Transverse colon (tissue), 4 donors: ENCODE measurements at regions not wholly inside any gene's neighbourhood (a gene's known extent, or its start where the extent isn't known, plus 50 kb on each side); places are given as distances from the start of the nearest gene placed in this dataset.

Experiments
- DNase-seq: peaks from one replicate; pipeline ENCODE4 v3.0.0-alpha.2; 2019
- H3K27ac ChIP-seq, 4 donors: fragments of 200-600 bp; sonication (generic); 2 replicates each; pipeline ENCODE4 v1.5.1; 2016 to 2018; ENCODE audit warnings: inconsistent platforms in 4 of 4
- H3K27me3 ChIP-seq: fragments of 200-600 bp; sonication (generic); 2 replicates; pipeline ENCODE4 v1.5.1; 2017; ENCODE audit warnings: inconsistent platforms
- H3K36me3 ChIP-seq, 4 donors: fragments of 200-600 bp; sonication (generic); 2 replicates each; pipeline ENCODE4 v1.5.1; 2017 to 2019; ENCODE audit warnings: inconsistent platforms in 4 of 4
- H3K4me1 ChIP-seq, 4 donors: fragments of 200-600 bp; sonication (generic); 2 replicates each; pipeline ENCODE4 v1.5.1; 2017 to 2020; ENCODE audit warnings: inconsistent platforms in 4 of 4
- H3K4me3 ChIP-seq, 4 donors: fragments of 200-600 bp; sonication (generic); 1 replicate in 1 of 4; 2 replicates in 3 of 4; pipeline versions ENCODE4 v1.5.1 to v1.6.1; 2017 to 2019; ENCODE audit warnings: inconsistent platforms in 4 of 4
- H3K9me3 ChIP-seq, 2 donors: fragments of 200-600 bp; sonication (generic); 2 replicates each; pipeline ENCODE4 v1.5.1; 2017 to 2019; ENCODE audit warnings: inconsistent platforms in 2 of 2
- CTCF ChIP-seq, 5 experiments: fragments of 200-600 bp in 3 of 5; fragments of 450-650 bp in 2 of 5; sonication (generic) in 3 of 5; IDR thresholded peaks; 1 replicate in 2 of 5; 2 replicates in 3 of 5; pipeline ENCODE4 v1.5.1; 2016 to 2017; ENCODE audit warnings: antibody characterized with exemption in 5 of 5, inconsistent platforms in 3 of 5, mild to moderate bottlenecking in 2 of 5, moderate library complexity in 1 of 5
- EP300 ChIP-seq: sonication (generic); formaldehyde crosslinking; IDR thresholded peaks from one replicate; pipeline ENCODE4 v1.6.1; 2017; ENCODE audit warnings: antibody characterized with exemption, low read depth
- POLR2A ChIP-seq: fragments of 450-650 bp; IDR thresholded peaks from one replicate; pipeline ENCODE4 v1.6.1; 2016; ENCODE audit warnings: antibody characterized with exemption, mild to moderate bottlenecking, moderate library complexity
- POLR2AphosphoS5 ChIP-seq, 3 donors: sonication (generic); formaldehyde crosslinking; IDR thresholded peaks; one replicate each; pipeline ENCODE4 v1.6.1; 2016; ENCODE audit warnings: antibody characterized with exemption in 3 of 3
- WGBS, 2 donors: methylation state at CpG; one replicate each; pipeline ENCODE4 v1.1.5; 2018; ENCODE audit warnings: low coverage in 1 of 2; 5-methylcytosine and 5-hydroxymethylcytosine counted together
- in situ Hi-C, 4 donors: fragments of 200-750 bp; cut with MboI; loops; one replicate each; pipeline versions ENCODE4 v1.15.0 to v1.15.1; 2017; ENCODE audit warnings: low sequenced_read_pairs in 3 of 4, low pct_ligation_motif_present in 1 of 4, low pct_unique_long_range_greater_than_20kb in 1 of 4
- intact Hi-C: fragments of 100-400 bp; cut with DNase I; formaldehyde crosslinking; loops from one replicate; pipeline ENCODE4 v1.15.1; 2023; ENCODE audit warnings: low total_unique reads

- no peaks in the 10 kb centered on the region for H3K9me3 ChIP-seq
- no peak for DNase-seq
- in situ Hi-C loops: no loop called here
- 83% methylated on average over 2 of the region's 2 CpGs for WGBS, 2 donors
- intact Hi-C loops: no loop called here
- H3K27ac ChIP-seq: no peak overlapping the region
- no peak overlapping the region for H3K4me3 ChIP-seq
- no peak for TF ChIP-seq POLR2AphosphoS5 (IDR thresholded peaks at IDR 0.05)
- TF ChIP-seq EP300: no peak
- TF ChIP-seq POLR2A: no peak
- no peak for TF ChIP-seq CTCF (IDR thresholded peaks at IDR 0.05)
- H3K4me1 ChIP-seq: no peaks in the 10 kb centered on the region
- H3K36me3 ChIP-seq: no peaks in the 10 kb centered on the region
- no peaks in the 10 kb centered on the region for H3K27me3 ChIP-seq
Measured at GRCh38 chr11:104582431-104582830, 315.8 kb downstream of the CASP12 start.

DNA sequence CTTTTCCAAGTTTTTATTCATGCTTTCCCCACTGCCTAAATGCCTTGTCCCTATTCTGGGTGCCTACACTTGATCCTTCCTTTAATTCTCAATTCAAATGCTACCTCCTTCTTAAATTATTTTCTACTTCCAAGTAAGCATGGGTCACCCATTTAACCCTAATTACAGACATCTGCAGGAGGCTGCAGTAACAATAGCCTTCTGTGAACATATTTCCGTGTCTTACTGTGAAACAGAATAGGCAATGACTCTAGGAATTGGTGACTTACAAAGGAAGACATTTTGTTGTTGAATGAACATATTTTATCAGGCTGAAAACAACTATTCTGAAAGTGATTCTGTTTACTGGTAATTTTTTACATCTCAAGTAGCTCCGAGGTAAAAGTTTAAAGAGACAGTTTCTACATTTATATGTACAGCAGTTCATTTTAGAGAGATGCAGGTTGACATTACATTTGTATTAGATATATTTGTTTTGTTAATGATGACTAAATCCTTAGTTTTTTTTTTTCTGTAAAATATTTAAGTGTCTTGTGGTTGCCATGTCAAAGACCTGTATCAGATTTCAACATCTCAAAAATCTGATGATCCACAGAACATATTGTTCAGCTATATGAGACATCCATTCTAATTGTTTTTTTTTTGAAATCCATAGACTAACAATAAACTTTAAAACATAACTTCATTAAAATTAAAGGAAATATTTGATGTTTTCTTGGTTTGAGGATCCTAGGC lies 316.8 kb downstream of the CASP12 start:
- Histone ChIP-seq H3K9me3 (no peaks in the 10 kb centered on the region), H3K27ac (no peak overlapping the region), H3K4me1 (no peaks in the 10 kb centered on the region), H3K4me3 (no peak overlapping the region), H3K36me3 (no peaks in the 10 kb centered on the region), H3K27me3 (no peaks in the 10 kb centered on the region)
- in situ Hi-C loops (no loop called here), intact Hi-C loops (no loop called here)
- 65 to 75% methylated on average over 2 of the region's 2 CpGs for WGBS, 2 donors
- no peak for TF ChIP-seq POLR2A
- TF ChIP-seq CTCF (IDR thresholded peaks at IDR 0.05): no peak
- DNase-seq: no peak

- H3K4me1 ChIP-seq: no peaks in the 10 kb centered on the region
- no peak overlapping the region for H3K4me3 ChIP-seq
- intact Hi-C loops: no loop called here
- no peaks in the 10 kb centered on the region for H3K36me3 ChIP-seq
- no peak overlapping the region for H3K27ac ChIP-seq
- no peak for TF ChIP-seq POLR2A
- TF ChIP-seq POLR2AphosphoS5 (IDR thresholded peaks at IDR 0.05): no peak
- no peak for TF ChIP-seq CTCF (IDR thresholded peaks at IDR 0.05)
- TF ChIP-seq EP300: no peak
- H3K27me3 ChIP-seq: no peaks in the 10 kb centered on the region
- H3K9me3 ChIP-seq: no peaks in the 10 kb centered on the region
- in situ Hi-C loops: no loop called here
- no peak for DNase-seq
Measured at GRCh38 chr11:104573441-104573990, 324.7 kb downstream of the CASP12 start.

DNA sequence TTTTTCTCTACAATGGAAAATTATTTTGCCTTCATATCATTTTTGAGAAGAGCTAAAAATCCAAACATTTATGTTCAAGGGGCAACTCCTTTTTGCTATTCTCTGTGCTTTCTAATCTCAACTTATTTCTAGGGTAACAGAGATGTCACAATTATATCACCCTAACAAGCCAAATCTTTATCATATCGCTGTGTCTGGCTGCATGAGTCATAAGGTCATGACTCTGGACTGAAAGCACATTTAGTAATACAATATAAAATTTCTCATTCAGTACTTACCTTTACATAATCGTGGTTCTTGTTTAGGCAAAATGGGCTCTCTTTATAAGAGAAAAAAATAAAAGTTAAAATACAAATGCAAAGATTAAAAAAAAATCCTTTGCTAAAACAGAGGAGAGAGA lies 326.0 kb downstream of the CASP12 start:
- no peak overlapping the region for H3K27ac ChIP-seq
- WGBS, 2 donors: 69 to 73% methylated on average over 2 of the region's 2 CpGs
- no peaks in the 10 kb centered on the region for H3K27me3 ChIP-seq
- no peaks in the 10 kb centered on the region for H3K9me3 ChIP-seq
- intact Hi-C loops: no loop called here
- no peak for DNase-seq
- in situ Hi-C loops: no loop called here
- no peaks in the 10 kb centered on the region for H3K36me3 ChIP-seq
- H3K4me3 ChIP-seq: no peak overlapping the region
- no peaks in the 10 kb centered on the region for H3K4me1 ChIP-seq
- TF ChIP-seq CTCF (IDR thresholded peaks at IDR 0.05) (no peak), POLR2A (no peak), EP300 (no peak), POLR2AphosphoS5 (IDR thresholded peaks at IDR 0.05) (no peak)
